ENCODE measurements at regions not wholly inside any gene's neighbourhood (a gene's known extent, or its start where the extent isn't known, plus 50 kb on each side); places are given as distances from the start of the nearest gene placed in this dataset.

- TF ChIP-seq TAF1 (conservative IDR thresholded peaks at IDR 0.05) (no peak), CTCF (IDR thresholded peaks at IDR 0.05; ENCODE audit: low read depth, low read length, missing input control) (no peak), RAD21 (IDR thresholded peaks at IDR 0.05) (no peak), MAX (IDR thresholded peaks at IDR 0.05) (no peak), YY1 (IDR thresholded peaks at IDR 0.05) (no peak), ATF3 (IDR thresholded peaks at IDR 0.05) (no peak), EGR1 (IDR thresholded peaks at IDR 0.05; ENCODE audit: low read depth in 2 of 2) (no peak), GABPA (IDR thresholded peaks at IDR 0.05 in 1 of 2, conservative IDR thresholded peaks at IDR 0.05 in 1 of 2) (no peak), REST (IDR thresholded peaks at IDR 0.05) (no peak), SP1 (IDR thresholded peaks at IDR 0.05) (no peak)
Observed at GRCh38 chr1:81551946-81552345, 248.8 kb upstream of the ADGRL2 start.

Measured in liver (tissue), 3 donors.